ENCODE measurements at regions not wholly inside any gene's neighbourhood (a gene's known extent, or its start where the extent isn't known, plus 50 kb on each side); places are given as distances from the start of the nearest gene placed in this dataset.

GRCh38 chr7:3151784-3152183 is 108.1 kb upstream of the CARD11 start:
- WGBS, 4 donors, result 80 to 85% (median 83%) methylated on average over 7 of the region's 7 CpGs
- Histone ChIP-seq H3K4me1 (replicated peaks in 1 of 2) (no peaks in the 10 kb centered on the region), H3K27ac (no peak overlapping the region), H3K4me3 (no peak overlapping the region), H3K27me3 (no peaks in the 10 kb centered on the region), H3K36me3 (replicated peaks in 1 of 2) (no peaks in the 10 kb centered on the region), H3K9me3 (replicated peaks in 1 of 3) (no peaks in the 10 kb centered on the region)
- intact Hi-C loops (cut with DNase I), result no loop called here
- TF ChIP-seq POLR2A (IDR thresholded peaks at IDR 0.05), result no peak
- no peak for DNase-seq

- Histone ChIP-seq H3K27me3 (no peaks in the 10 kb centered on the region), H3K4me3 (no peak overlapping the region), H3K9me3 (replicated peaks in 1 of 3) (no peaks in the 10 kb centered on the region), H3K36me3 (replicated peaks in 1 of 2) (no peaks in the 10 kb centered on the region), H3K27ac (no peak overlapping the region), H3K4me1 (replicated peaks in 1 of 2) (no peaks in the 10 kb centered on the region)
- WGBS, 4 donors, result 75 to 86% (median 85%) methylated on average over 7 of the region's 7 CpGs
- intact Hi-C loops (cut with DNase I), result no loop called here
- TF ChIP-seq CTCF (IDR thresholded peaks at IDR 0.05), result no peak
- no peak for TF ChIP-seq POLR2A (IDR thresholded peaks at IDR 0.05)
- DNase-seq, result no peak
Observed at GRCh38 chr7:3152714-3153113, 109.0 kb upstream of the CARD11 start.

GRCh38 chr7:3153118-3153517 is 109.5 kb upstream of the CARD11 start:
- DNase-seq, result no peak
- TF ChIP-seq CTCF (IDR thresholded peaks at IDR 0.05), result no peak
- TF ChIP-seq POLR2A (IDR thresholded peaks at IDR 0.05), result no peak
- H3K9me3 ChIP-seq (replicated peaks in 1 of 3), result no peaks in the 10 kb centered on the region
- no peaks in the 10 kb centered on the region for H3K27me3 ChIP-seq
- no peak overlapping the region for H3K27ac ChIP-seq
- no peak overlapping the region for H3K4me3 ChIP-seq
- H3K4me1 ChIP-seq (replicated peaks in 1 of 2), result no peaks in the 10 kb centered on the region
- WGBS, 4 donors, result 69 to 75% (median 70%) methylated on average over 6 of the region's 6 CpGs
- H3K36me3 ChIP-seq (replicated peaks in 1 of 2), result no peaks in the 10 kb centered on the region
- intact Hi-C loops (cut with DNase I), result no loop called here

GRCh38 chr7:3154317-3154716 is 110.7 kb upstream of the CARD11 start:
- no peaks in the 10 kb centered on the region for H3K4me1 ChIP-seq (replicated peaks in 1 of 2)
- H3K27me3 ChIP-seq, result no peaks in the 10 kb centered on the region
- H3K36me3 ChIP-seq (replicated peaks in 1 of 2), result no peaks in the 10 kb centered on the region
- no peak overlapping the region for H3K27ac ChIP-seq
- no peaks in the 10 kb centered on the region for H3K9me3 ChIP-seq (replicated peaks in 1 of 3)
- no peak for DNase-seq
- TF ChIP-seq CTCF (IDR thresholded peaks at IDR 0.05), result no peak
- no peak for TF ChIP-seq POLR2A (IDR thresholded peaks at IDR 0.05)
- WGBS, 4 donors, result 88 to 94% (median 90%) methylated on average over 1 to 5 of the region's 5 CpGs
- H3K4me3 ChIP-seq, result no peak overlapping the region
- intact Hi-C loops (cut with DNase I), result no loop called here

GRCh38 chr7:3154881-3155494 is 111.3 kb upstream of the CARD11 start:
- no peak overlapping the region for H3K4me3 ChIP-seq
- intact Hi-C loops (cut with DNase I), result loop anchor here in 1 of 2 donors (5.0 kb wide), 1 partner anchor 268 kb away; no protein-coding TSS in a partner anchor
- H3K27me3 ChIP-seq, result no peaks in the 10 kb centered on the region
- no peak overlapping the region for H3K27ac ChIP-seq
- no peaks in the 10 kb centered on the region for H3K9me3 ChIP-seq (replicated peaks in 1 of 3)
- H3K36me3 ChIP-seq (replicated peaks in 1 of 2), result no peaks in the 10 kb centered on the region
- DNase-seq, result peak in 6 of 7 donors; percentile 16 to 67 (median 50)
- WGBS, 4 donors, result 72 to 78% (median 74%) methylated on average over 7 of the region's 7 CpGs
- no peak for TF ChIP-seq POLR2A (IDR thresholded peaks at IDR 0.05)
- peak; percentile 28 to 81 (median 66) for TF ChIP-seq CTCF (IDR thresholded peaks at IDR 0.05)
- no peaks in the 10 kb centered on the region for H3K4me1 ChIP-seq (replicated peaks in 1 of 2)
